HEK293T (cell line): ENCODE measurements at regions not wholly inside any gene's neighbourhood (a gene's known extent, or its start where the extent isn't known, plus 50 kb on each side); places are given as distances from the start of the nearest gene placed in this dataset.

ENCODE experiments used
- CTCF ChIA-PET: fragments of 350-600 bp; formaldehyde crosslinking; extraction: SDS; loops from one replicate; lab custom pipeline; 2021; ENCODE audit warnings: antibody characterized with exemption, inconsistent platforms; lab: Yijun Ruan, JAX
- POLR2A ChIA-PET: fragments of 350-600 bp; formaldehyde crosslinking; extraction: SDS; loops from one replicate; lab custom pipeline; 2020; ENCODE audit warnings: antibody characterized with exemption, inconsistent platforms; lab: Yijun Ruan, JAX
- DNase-seq: peaks from one replicate; pipeline ENCODE4 v3.0.0; 2012; ENCODE audit warnings: mixed read lengths; ENCODE audit errors: extremely low spot score
- ARNT ChIP-seq: fragments of 450-650 bp; IDR thresholded peaks from 2 replicates; pipeline ENCODE4 v1.6.1; 2017; ENCODE audit warnings: mild to moderate bottlenecking
- BHLHE40 ChIP-seq: fragments of 450-650 bp; IDR thresholded peaks from 2 replicates; pipeline ENCODE4 v1.6.1; 2016; ENCODE audit warnings: mild to moderate bottlenecking, moderate library complexity, borderline replicate concordance
- CTBP1 ChIP-seq: fragments of 450-650 bp; IDR thresholded peaks from 2 replicates; pipeline ENCODE4 v1.6.1; 2016; ENCODE audit warnings: borderline replicate concordance
- ELF4 ChIP-seq: fragments of 450-650 bp; IDR thresholded peaks from 2 replicates; pipeline ENCODE4 v1.6.1; 2017; ENCODE audit warnings: antibody characterized with exemption
- FOXA1 ChIP-seq: fragments of 450-650 bp; IDR thresholded peaks from 2 replicates; pipeline ENCODE4 v1.6.1; 2016; ENCODE audit warnings: mild to moderate bottlenecking
- FOXK2 ChIP-seq: fragments of 450-650 bp; IDR thresholded peaks from 2 replicates; pipeline ENCODE4 v1.6.1; 2016; ENCODE audit warnings: mild to moderate bottlenecking
- FOXM1 ChIP-seq: fragments of 450-650 bp; IDR thresholded peaks from 2 replicates; pipeline ENCODE4 v1.6.1; 2017; ENCODE audit warnings: mild to moderate bottlenecking, borderline replicate concordance
- HDGF ChIP-seq: fragments of 450-650 bp; IDR thresholded peaks from 2 replicates; pipeline ENCODE4 v1.6.1; 2017; ENCODE audit warnings: antibody characterized with exemption, borderline replicate concordance
- L3MBTL2 ChIP-seq: fragments of 450-650 bp; conservative IDR thresholded peaks from 2 replicates; pipeline ENCODE4 v1.6.1; 2016; ENCODE audit warnings: mild to moderate bottlenecking
- LEF1 ChIP-seq: fragments of 450-650 bp; IDR thresholded peaks from 2 replicates; pipeline ENCODE4 v1.6.1; 2017; ENCODE audit warnings: mild to moderate bottlenecking, borderline replicate concordance
- NFRKB ChIP-seq: fragments of 450-650 bp; IDR thresholded peaks from 2 replicates; pipeline ENCODE4 v1.6.1; 2016; ENCODE audit warnings: mild to moderate bottlenecking, moderate library complexity
- PKNOX1 ChIP-seq: fragments of 450-650 bp; IDR thresholded peaks from 2 replicates; pipeline ENCODE4 v1.6.1; 2016
- SP1 ChIP-seq: fragments of 450-650 bp; IDR thresholded peaks from 2 replicates; pipeline ENCODE4 v1.6.1; 2017
- SUZ12 ChIP-seq: fragments of 450-650 bp; IDR thresholded peaks from 2 replicates; pipeline ENCODE4 v1.6.1; 2016; ENCODE audit warnings: mild to moderate bottlenecking
- TARDBP ChIP-seq: fragments of 450-650 bp; IDR thresholded peaks from 2 replicates; pipeline ENCODE4 v1.6.1; 2016
- ZNF384 ChIP-seq: fragments of 450-650 bp; IDR thresholded peaks from 2 replicates; pipeline ENCODE4 v1.6.1; 2016

- POLR2A ChIA-PET: interaction anchor here (0.6 kb wide), 1 partner anchor 305 kb away, joined by 3 read pairs; no protein-coding TSS in a partner anchor
These were observed 243.3 kb downstream of the ERMARD start for GRCh38 chr6:169994739-169995138.

DNA sequence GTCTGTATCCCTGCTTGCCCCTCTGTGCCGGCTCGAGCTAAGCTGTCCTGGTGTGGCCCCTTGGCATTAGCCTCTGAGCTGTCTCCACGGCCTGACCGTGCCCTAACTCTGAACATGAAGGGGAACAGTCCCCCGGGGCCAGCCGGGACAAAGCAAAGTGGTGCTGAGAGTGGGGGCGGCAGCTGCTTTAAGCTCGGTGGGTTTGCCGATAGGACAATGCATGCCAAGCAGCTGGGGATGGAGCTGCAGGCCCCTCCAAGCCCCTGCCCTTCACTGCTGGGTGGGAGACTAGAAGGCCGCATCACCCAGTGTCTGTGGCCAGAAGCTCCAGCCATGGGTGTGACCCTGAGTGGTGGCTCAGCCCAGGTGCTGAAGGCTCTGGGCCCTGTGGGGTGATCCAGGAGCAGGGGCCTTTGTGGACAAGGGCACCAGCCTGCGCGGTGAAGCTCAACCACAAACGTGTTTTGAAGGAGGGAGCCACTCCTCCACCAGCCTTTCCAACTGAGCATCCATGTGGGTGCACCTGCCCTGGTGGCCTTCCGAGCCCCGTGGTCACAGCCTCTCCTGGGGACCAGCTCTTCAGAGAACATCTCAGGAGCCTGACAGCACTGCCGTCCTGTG is 242.5 kb downstream of the ERMARD start:
- CTCF ChIA-PET: interaction anchor here (0.7 kb wide), 1 partner anchor 111 kb away, joined by 3 read pairs; no protein-coding TSS in a partner anchor

More at GRCh38 chr6:169994739-169995138, 243.3 kb downstream of the ERMARD start:
- DNase-seq: no peak
- TF ChIP-seq FOXM1 (no peak), HDGF (no peak)
- CTCF ChIA-PET: interaction anchor here (0.7 kb wide), 1 partner anchor 112 kb away, joined by 3 read pairs; no protein-coding TSS in a partner anchor

GRCh38 chr6:169991913-169992312 is 240.5 kb downstream of the ERMARD start:
- DNase-seq: no peak
- ChIA-PET CTCF (interaction anchor here (0.6 kb wide), 1 partner anchor 125 kb away, joined by 4 read pairs; no protein-coding TSS in a partner anchor), POLR2A (no interaction called here)
- TF ChIP-seq LEF1: no peak
- no peak for TF ChIP-seq PKNOX1
- TF ChIP-seq ELF4: no peak
- no peak for TF ChIP-seq ARNT
- no peak for TF ChIP-seq SUZ12
- TF ChIP-seq ZNF384: no peak

More for the DNA sequence above, 242.5 kb downstream of the ERMARD start:
- POLR2A ChIA-PET: interaction anchor here (0.6 kb wide), 1 partner anchor 305 kb away, joined by 3 read pairs; no protein-coding TSS in a partner anchor
- DNase-seq: no peak
- TF ChIP-seq FOXK2: no peak
- TF ChIP-seq NFRKB: no peak
- no peak for TF ChIP-seq TARDBP

DNA sequence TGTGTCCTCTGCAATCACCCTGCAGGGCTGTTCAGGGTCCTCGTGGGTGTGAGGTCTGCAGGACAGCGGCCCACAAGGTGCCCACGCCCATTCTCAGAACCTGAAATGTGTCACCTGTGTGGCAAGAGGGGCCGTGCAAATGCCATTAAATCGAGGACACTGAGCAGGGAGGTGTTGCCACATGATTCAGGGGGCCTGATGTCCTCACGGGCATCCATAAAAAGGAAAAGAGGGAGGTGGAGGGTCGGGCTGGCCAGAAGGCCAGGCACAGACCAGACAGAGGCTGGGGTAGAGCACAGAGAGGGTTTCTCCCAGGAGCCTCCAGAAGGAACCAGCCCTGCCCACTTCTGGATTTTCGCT is 239.6 kb downstream of the ERMARD start:
- ChIA-PET CTCF (no interaction called here), POLR2A (no interaction called here)
- DNase-seq: no peak
- TF ChIP-seq FOXA1 (no peak), CTBP1 (no peak), ARNT (no peak), FOXK2 (no peak), FOXM1 (no peak), HDGF (no peak), L3MBTL2 (no peak)

DNA sequence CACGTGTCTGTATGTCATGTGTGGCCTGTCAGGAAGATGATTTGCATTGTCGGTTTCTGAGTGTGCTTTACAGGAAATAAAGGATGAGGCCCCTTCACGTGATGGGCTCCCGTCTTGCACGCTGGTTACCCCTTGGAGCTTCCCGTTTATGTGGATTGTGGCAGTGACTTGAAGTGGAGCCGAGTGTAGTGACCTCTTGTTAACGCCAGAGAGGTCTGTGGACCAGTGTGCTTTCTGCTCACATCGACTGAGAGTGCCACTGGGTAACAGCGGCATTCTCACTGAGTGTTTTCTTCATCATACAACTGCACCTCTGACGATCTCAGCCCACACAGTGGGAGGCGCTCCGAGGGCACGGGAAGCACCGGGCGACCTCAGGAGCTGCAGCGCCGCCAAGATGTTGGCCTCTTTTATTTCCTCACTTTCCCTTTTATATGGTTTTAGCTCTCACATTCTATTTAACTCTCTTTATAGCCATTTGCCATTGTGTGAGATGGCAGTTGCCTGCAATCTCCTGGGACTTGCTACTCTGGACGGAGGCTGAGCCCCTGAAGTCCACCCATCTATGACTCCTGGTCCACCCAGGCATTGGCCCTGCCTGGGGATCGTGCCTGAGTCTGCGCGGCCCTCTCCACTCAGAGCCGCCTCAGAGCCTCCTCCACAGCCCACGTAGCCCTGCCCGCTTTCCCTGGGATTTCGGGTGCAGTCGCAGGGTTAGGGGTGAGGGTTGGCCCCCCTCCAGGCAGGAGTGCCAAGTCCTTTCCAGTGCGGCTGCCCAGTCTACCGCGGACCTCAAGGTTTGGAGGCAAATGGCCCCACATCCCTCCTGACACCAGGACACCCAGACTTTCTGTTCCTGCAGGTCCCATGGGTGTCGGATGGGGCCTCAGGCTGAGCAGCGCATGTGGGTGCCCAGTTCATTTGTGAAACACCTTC is 238.9 kb downstream of the ERMARD start:
- DNase-seq: no peak
- CTCF ChIA-PET: no interaction called here
- POLR2A ChIA-PET: no interaction called here
- TF ChIP-seq ARNT (no peak), LEF1 (no peak), CTBP1 (no peak), SUZ12 (no peak), ELF4 (no peak), ZNF384 (no peak), BHLHE40 (no peak), FOXM1 (no peak), SP1 (no peak), FOXK2 (no peak), NFRKB (no peak), FOXA1 (no peak), TARDBP (no peak), HDGF (no peak), PKNOX1 (no peak), L3MBTL2 (no peak)

- ChIA-PET POLR2A (no interaction called here), CTCF (no interaction called here)
- TF ChIP-seq ARNT: no peak
- TF ChIP-seq ZNF384: no peak
- no peak for TF ChIP-seq FOXA1
- TF ChIP-seq BHLHE40: no peak
- TF ChIP-seq PKNOX1: no peak
- TF ChIP-seq HDGF: no peak
- no peak for TF ChIP-seq CTBP1
- TF ChIP-seq ELF4: no peak
- no peak for TF ChIP-seq NFRKB
- no peak for DNase-seq
These were observed 238.2 kb downstream of the ERMARD start for GRCh38 chr6:169989594-169989993.
